ENCODE measurements at regions not wholly inside any gene's neighbourhood (a gene's known extent, or its start where the extent isn't known, plus 50 kb on each side); places are given as distances from the start of the nearest gene placed in this dataset.
A peak's percentile ranks its signal among the peaks of the same experiment; 100 is the strongest.

DNA sequence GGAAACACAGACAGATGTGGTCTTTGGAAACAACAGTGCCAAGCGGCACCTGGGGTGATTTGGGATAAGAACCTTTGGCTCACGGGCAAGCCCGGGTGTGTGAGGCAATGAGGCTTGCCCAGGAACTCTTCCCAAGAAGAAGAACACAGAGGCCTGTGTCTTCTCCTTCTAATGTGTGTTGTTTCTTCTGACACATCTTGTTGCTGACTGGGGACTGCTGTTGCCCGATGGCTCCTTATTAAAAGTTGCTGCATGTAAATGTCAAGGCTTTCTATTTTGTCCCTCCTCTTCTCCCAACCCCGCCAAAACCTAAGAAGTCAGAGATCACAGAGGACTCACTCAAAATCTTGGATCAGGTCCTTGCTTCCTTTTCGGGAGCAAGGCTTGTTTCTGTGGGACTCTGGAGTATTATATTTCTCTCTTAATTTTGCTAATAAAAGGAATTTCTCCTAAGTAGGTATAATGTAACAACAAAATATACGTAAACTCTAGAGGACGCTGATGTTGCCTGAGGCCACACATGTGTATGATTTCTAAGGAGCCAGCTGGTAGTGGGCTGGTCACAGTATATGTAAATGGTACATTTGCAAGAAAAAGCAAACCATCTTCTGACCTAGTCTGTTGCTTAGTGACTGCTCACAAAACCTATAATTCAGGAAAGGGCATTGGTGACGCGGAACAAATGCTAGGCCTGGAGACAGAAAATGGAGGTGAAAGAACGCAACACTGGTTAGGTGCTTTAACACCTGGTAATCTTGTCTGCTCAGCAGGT, 232.5 kb downstream of the GADD45G start:
- TF ChIP-seq, protein P1, sequence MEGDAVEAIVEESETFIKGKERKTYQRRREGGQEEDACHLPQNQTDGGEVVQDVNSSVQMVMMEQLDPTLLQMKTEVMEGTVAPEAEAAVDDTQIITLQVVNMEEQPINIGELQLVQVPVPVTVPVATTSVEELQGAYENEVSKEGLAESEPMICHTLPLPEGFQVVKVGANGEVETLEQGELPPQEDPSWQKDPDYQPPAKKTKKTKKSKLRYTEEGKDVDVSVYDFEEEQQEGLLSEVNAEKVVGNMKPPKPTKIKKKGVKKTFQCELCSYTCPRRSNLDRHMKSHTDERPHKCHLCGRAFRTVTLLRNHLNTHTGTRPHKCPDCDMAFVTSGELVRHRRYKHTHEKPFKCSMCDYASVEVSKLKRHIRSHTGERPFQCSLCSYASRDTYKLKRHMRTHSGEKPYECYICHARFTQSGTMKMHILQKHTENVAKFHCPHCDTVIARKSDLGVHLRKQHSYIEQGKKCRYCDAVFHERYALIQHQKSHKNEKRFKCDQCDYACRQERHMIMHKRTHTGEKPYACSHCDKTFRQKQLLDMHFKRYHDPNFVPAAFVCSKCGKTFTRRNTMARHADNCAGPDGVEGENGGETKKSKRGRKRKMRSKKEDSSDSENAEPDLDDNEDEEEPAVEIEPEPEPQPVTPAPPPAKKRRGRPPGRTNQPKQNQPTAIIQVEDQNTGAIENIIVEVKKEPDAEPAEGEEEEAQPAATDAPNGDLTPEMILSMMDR (IDR thresholded peaks at IDR 0.05) = no peak
- H3K27ac ChIP-seq = no peak overlapping the region
- no peak overlapping the region for H3K4me3 ChIP-seq
- intact Hi-C loops (cut with DNase I) = no loop called here
- H3K36me3 ChIP-seq = no peaks in the 10 kb centered on the region
- peaks cover 9% of the 10 kb centered on the region for H3K4me1 ChIP-seq
- DNase-seq = no peak
- no peaks in the 10 kb centered on the region for H3K9me3 ChIP-seq
- no peaks in the 10 kb centered on the region for H3K27me3 ChIP-seq
- H3K9ac ChIP-seq (ENCODE audit: low read depth in 2 of 2, low read length in 2 of 2) = no peak overlapping the region

DNA sequence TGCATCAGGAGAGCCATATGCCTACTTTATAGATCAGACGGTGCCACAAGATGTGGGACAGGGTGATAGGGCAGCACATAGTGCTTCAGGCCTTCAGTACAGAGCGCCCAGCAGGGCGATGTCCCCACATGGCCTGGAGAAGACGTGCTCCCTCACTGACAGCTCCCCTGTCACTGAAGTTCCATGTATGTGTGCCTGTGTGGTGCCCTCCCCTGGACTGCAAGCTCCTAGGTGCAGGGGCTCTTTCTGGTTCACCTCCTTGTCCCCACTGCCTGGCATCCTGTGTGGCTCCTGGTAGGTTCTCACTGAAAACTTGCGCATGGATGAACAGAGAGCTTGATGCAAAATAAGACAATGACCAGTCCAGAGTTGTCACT, 233.1 kb downstream of the GADD45G start:
- no peak overlapping the region for H3K9ac ChIP-seq (ENCODE audit: low read depth in 2 of 2, low read length in 2 of 2)
- H3K27me3 ChIP-seq = no peaks in the 10 kb centered on the region
- no peak overlapping the region for H3K4me3 ChIP-seq
- DNase-seq = no peak
- no peaks in the 10 kb centered on the region for H3K9me3 ChIP-seq
- H3K4me1 ChIP-seq = peaks cover 14% of the 10 kb centered on the region
- TF ChIP-seq, protein P1 (IDR thresholded peaks at IDR 0.05) = no peak
- intact Hi-C loops (cut with DNase I) = no loop called here
- no peaks in the 10 kb centered on the region for H3K36me3 ChIP-seq
- H3K27ac ChIP-seq = no peak overlapping the region

DNA sequence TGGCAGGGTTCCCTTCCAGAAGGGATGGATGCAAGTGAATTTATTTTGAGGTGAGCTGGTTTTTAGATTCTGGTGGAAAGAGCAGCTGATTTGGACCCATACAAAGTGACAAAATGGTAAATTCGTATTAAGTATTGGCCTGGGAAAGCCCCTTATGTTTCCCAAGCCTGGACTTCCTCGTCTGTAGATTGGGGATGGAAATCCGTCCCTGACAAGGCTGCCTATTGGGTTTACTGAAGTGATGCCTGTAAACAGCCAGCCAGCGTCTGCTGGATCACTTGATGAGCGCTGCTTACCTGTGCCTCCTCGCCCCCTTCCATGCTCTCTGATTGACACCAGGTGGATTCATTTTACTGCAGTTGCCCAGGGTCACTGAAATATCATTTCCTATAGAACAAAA, 233.8 kb downstream of the GADD45G start:
- no peak overlapping the region for H3K9ac ChIP-seq (ENCODE audit: low read depth in 2 of 2, low read length in 2 of 2)
- H3K4me3 ChIP-seq = no peak overlapping the region
- H3K4me1 ChIP-seq = peaks cover 14% of the 10 kb centered on the region
- no peak for DNase-seq
- no peaks in the 10 kb centered on the region for H3K9me3 ChIP-seq
- intact Hi-C loops (cut with DNase I) = no loop called here
- H3K36me3 ChIP-seq = no peaks in the 10 kb centered on the region
- TF ChIP-seq, protein P1 (IDR thresholded peaks at IDR 0.05) = no peak
- H3K27me3 ChIP-seq = no peaks in the 10 kb centered on the region
- H3K27ac ChIP-seq = no peak overlapping the region

DNA sequence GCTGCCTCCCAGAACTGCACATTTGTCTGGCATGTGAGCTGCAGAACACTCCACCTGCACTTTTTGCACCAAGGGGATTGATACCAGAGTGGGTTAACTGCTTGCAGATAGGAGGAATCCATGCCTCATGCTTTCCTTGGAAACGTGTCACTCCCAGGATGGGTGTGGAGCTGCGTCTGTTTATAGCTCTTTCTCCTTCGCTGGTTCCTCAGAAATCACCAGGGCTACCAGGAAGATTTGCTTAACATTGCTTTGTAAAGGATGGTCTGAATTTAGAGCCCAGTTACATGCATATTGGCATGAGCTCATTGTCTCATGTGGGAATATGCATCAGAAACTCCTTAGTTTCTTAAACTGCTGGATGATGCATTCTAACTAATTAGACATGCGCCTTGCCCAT, 234.6 kb downstream of the GADD45G start:
- Histone ChIP-seq H3K27ac (peak overlapping the region; percentile 18), H3K9ac (ENCODE audit: low read depth in 2 of 2, low read length in 2 of 2) (no peak overlapping the region)
- DNase-seq = peak; percentile 53

DNA sequence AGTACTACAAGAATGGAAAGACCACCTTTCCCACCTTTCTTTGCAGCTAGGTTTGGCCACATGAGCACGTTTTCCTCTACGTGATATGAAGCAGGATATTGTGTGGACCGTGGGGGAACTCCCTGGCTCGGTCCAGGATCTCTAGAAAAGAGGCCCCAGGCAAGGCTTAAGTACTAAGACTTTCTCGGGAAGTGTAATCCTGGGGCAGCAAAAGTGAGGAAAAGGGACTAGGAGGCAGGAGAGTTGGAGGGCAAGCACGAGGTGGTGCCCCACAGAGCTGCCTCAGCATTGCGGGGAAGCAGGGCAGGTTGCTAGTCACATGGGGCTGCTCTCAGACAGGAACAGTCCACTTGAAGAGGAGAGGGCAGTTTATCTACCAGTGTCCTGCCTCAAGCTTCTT, 235.1 kb downstream of the GADD45G start:
- intact Hi-C loops (cut with DNase I) = no loop called here
- TF ChIP-seq, protein P1 (IDR thresholded peaks at IDR 0.05) = no peak
- no peak for DNase-seq

More for the DNA sequence above, 234.6 kb downstream of the GADD45G start:
- Histone ChIP-seq H3K4me3 (no peak overlapping the region), H3K4me1 (peaks cover 14% of the 10 kb centered on the region), H3K9me3 (no peaks in the 10 kb centered on the region), H3K36me3 (no peaks in the 10 kb centered on the region), H3K27me3 (no peaks in the 10 kb centered on the region)
- intact Hi-C loops (cut with DNase I) = no loop called here
- TF ChIP-seq, protein P1 (IDR thresholded peaks at IDR 0.05) = no peak

More for the DNA sequence above, 235.1 kb downstream of the GADD45G start:
- Histone ChIP-seq H3K9ac (ENCODE audit: low read depth in 2 of 2, low read length in 2 of 2) (no peak overlapping the region), H3K9me3 (no peaks in the 10 kb centered on the region), H3K4me3 (no peak overlapping the region), H3K27me3 (no peaks in the 10 kb centered on the region), H3K4me1 (peaks cover 14% of the 10 kb centered on the region), H3K36me3 (no peaks in the 10 kb centered on the region), H3K27ac (peak overlapping the region; percentile 18)

All from colonic mucosa (tissue), 4 donors.